AG09309 (cell line): ENCODE measurements at regions not wholly inside any gene's neighbourhood (a gene's known extent, or its start where the extent isn't known, plus 50 kb on each side); places are given as distances from the start of the nearest gene placed in this dataset.

ENCODE experiments used
- DNase-seq: peaks from one replicate; pipeline ENCODE4 v3.0.0-alpha.2; 2010; ENCODE audit warnings: low read depth
- H3K4me3 ChIP-seq: 2 replicates; pipeline ENCODE4 v1.5.1; 2011; ENCODE audit warnings: mild to moderate bottlenecking, low read depth, low read length, moderate library complexity; ENCODE audit not compliant: control insufficient read depth
- CTCF ChIP-seq: IDR thresholded peaks from 2 replicates; pipeline ENCODE4 v1.5.1; 2011; ENCODE audit warnings: mild to moderate bottlenecking, low read depth, low read length, inconsistent platforms; ENCODE audit not compliant: insufficient read depth, control insufficient read depth; ENCODE audit errors: missing control alignments

- DNase-seq = no peak
- H3K4me3 ChIP-seq = no peak overlapping the region
- no peak for TF ChIP-seq CTCF
These were observed 356.2 kb upstream of the SHH start for GRCh38 chr7:156168434-156168833.

- no peak overlapping the region for H3K4me3 ChIP-seq
- DNase-seq = no peak
- TF ChIP-seq CTCF = no peak
These were observed 355.7 kb upstream of the SHH start for GRCh38 chr7:156167987-156168386.

- DNase-seq = no peak
- no peak overlapping the region for H3K4me3 ChIP-seq
- TF ChIP-seq CTCF = no peak
These were observed 355.1 kb upstream of the SHH start for GRCh38 chr7:156167417-156167807.

GRCh38 chr7:156166692-156167416 lies 354.6 kb upstream of the SHH start:
- no peak for TF ChIP-seq CTCF
- DNase-seq = no peak
- no peak overlapping the region for H3K4me3 ChIP-seq

- DNase-seq = no peak
- no peak overlapping the region for H3K4me3 ChIP-seq
- TF ChIP-seq CTCF = no peak
These were observed 351.5 kb upstream of the SHH start for GRCh38 chr7:156163747-156164146.

GRCh38 chr7:156162451-156162850 lies 350.2 kb upstream of the SHH start:
- no peak overlapping the region for H3K4me3 ChIP-seq
- DNase-seq = no peak
- TF ChIP-seq CTCF = no peak

- TF ChIP-seq CTCF = no peak
- H3K4me3 ChIP-seq = no peak overlapping the region
- DNase-seq = no peak
These were observed 348.5 kb upstream of the SHH start for GRCh38 chr7:156160811-156161210.
